ENCODE measurements at regions not wholly inside any gene's neighbourhood (a gene's known extent, or its start where the extent isn't known, plus 50 kb on each side); places are given as distances from the start of the nearest gene placed in this dataset.

DNA sequence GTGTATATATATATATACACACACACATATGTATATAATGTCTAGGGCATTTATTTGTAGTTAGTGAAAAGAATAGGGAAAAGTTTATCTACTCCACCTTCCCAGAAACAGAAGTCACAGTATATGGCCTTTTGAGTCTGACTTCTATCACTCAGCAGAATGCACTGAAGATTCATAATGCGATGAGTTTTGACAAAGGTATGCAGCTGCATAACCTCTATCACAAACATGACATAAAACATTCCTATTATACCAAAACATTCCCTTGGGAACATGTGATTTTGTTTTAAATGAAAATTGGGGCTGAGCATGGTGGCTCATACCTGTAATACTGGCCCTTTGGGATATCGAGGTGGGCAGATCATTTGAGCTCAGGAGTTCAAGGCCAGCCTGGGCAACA is 137.3 kb upstream of the EEPD1 start:
- H3K9me3 ChIP-seq (replicated peaks; ENCODE audit: control insufficient read depth, insufficient read depth, low read length), result no peaks in the 10 kb centered on the region
- TF ChIP-seq EZH2 (IDR thresholded peaks at IDR 0.05; ENCODE audit: borderline replicate concordance, low read depth, low read length, severe bottlenecking) (no peak), POLR2AphosphoS5 (IDR thresholded peaks at IDR 0.05; ENCODE audit: insufficient read depth, low read depth, low read length) (no peak), GATA2 (IDR thresholded peaks at IDR 0.05; ENCODE audit: insufficient read depth, insufficient read length, low read depth, low read length) (no peak)
- TF ChIP-seq, protein P1, sequence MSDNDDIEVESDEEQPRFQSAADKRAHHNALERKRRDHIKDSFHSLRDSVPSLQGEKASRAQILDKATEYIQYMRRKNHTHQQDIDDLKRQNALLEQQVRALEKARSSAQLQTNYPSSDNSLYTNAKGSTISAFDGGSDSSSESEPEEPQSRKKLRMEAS (IDR thresholded peaks at IDR 0.05; ENCODE audit: insufficient read depth, insufficient read length), result no peak
- no peak overlapping the region for H3K27ac ChIP-seq (ENCODE audit: insufficient read depth, low read depth, low read length)
- no peaks in the 10 kb centered on the region for H3K9me1 ChIP-seq (replicated peaks; ENCODE audit: control insufficient read depth, extremely low read depth, insufficient read depth, low read length)
- H3K4me2 ChIP-seq (ENCODE audit: insufficient read depth, low read length), result no peak overlapping the region
- no TSS peak for BruUV-seq (replicated peaks)
- H3K4me3 ChIP-seq (replicated peaks in 1 of 3; ENCODE audit: insufficient read depth in 1 of 3, low read depth in 1 of 3, low read length in 3 of 3), result no peak overlapping the region
- CTCF ChIA-PET, result interaction anchor here (1.2 kb wide), 1 partner anchor 30 kb away, joined by 3 read pairs; no protein-coding TSS in a partner anchor
- H3K9ac ChIP-seq (replicated peaks; ENCODE audit: extremely low read depth, insufficient read depth, low read length), result no peak overlapping the region
- dilution Hi-C loops (cut with MboI; ENCODE audit: extremely low pct_ligation_motif_present, low sequenced_read_pairs), result no loop called here
- no peaks in the 10 kb centered on the region for H3K4me1 ChIP-seq (ENCODE audit: control insufficient read depth, extremely low read depth, insufficient read depth, low read length)
- no peak overlapping the region for H2AFZ ChIP-seq (ENCODE audit: low read depth, low read length)
- POLR2A ChIA-PET, result no interaction called here
- H3K27me3 ChIP-seq (ENCODE audit: control insufficient read depth in 2 of 2, insufficient read depth in 2 of 2, low read length in 2 of 2), result no peaks in the 10 kb centered on the region
- no peaks in the 10 kb centered on the region for H3K36me3 ChIP-seq (ENCODE audit: control insufficient read depth in 2 of 2, extremely low read depth in 1 of 2, insufficient read depth in 2 of 2, low read length in 2 of 2)
- intact Hi-C loops (cut with micrococcal nuclease), result no loop called here
- FAIRE-seq (no peak), DNase-seq (ENCODE audit: low read depth, low spot score) (no peak)
- H3K79me2 ChIP-seq (ENCODE audit: control insufficient read depth, insufficient read depth, low read length), result no peaks in the 10 kb centered on the region
- H4K20me1 ChIP-seq (replicated peaks; ENCODE audit: control insufficient read depth, extremely low read depth, insufficient read depth, low read length), result no peaks in the 10 kb centered on the region

DNA sequence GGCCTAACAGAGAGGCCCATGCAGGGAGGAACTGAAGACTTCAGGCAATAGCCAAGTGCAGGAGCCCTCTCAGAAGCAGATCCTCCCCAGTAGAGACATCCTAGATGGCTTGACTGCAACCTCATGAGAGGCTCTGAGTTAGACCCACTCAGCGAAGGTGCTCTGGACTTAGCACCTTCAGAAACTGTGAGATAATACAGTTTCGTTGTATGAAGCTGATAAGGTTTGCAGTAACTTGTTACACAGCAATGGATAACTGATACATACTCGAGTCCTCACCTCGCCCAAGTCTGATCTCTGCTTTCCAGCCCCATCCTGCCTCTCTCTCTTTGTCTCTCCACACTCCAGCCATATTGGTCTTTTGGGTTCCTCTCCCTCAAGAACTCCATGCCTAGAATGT is 136.4 kb upstream of the EEPD1 start:
- FAIRE-seq (no peak), DNase-seq (ENCODE audit: low read depth, low spot score) (no peak)
- ChIA-PET POLR2A (no interaction called here), CTCF (no interaction called here)
- no peak overlapping the region for H2AFZ ChIP-seq (ENCODE audit: low read depth, low read length)
- H3K4me3 ChIP-seq (replicated peaks in 1 of 3; ENCODE audit: insufficient read depth in 1 of 3, low read depth in 1 of 3, low read length in 3 of 3), result no peak overlapping the region
- no peaks in the 10 kb centered on the region for H3K79me2 ChIP-seq (ENCODE audit: control insufficient read depth, insufficient read depth, low read length)
- BruUV-seq (replicated peaks), result no TSS peak
- no peaks in the 10 kb centered on the region for H3K27me3 ChIP-seq (ENCODE audit: control insufficient read depth in 2 of 2, insufficient read depth in 2 of 2, low read length in 2 of 2)
- H3K9ac ChIP-seq (replicated peaks; ENCODE audit: extremely low read depth, insufficient read depth, low read length), result no peak overlapping the region
- H3K36me3 ChIP-seq (ENCODE audit: control insufficient read depth in 2 of 2, extremely low read depth in 1 of 2, insufficient read depth in 2 of 2, low read length in 2 of 2), result no peaks in the 10 kb centered on the region
- H3K9me1 ChIP-seq (replicated peaks; ENCODE audit: control insufficient read depth, extremely low read depth, insufficient read depth, low read length), result no peaks in the 10 kb centered on the region
- H3K27ac ChIP-seq (ENCODE audit: insufficient read depth, low read depth, low read length), result no peak overlapping the region
- H3K9me3 ChIP-seq (replicated peaks; ENCODE audit: control insufficient read depth, insufficient read depth, low read length), result no peaks in the 10 kb centered on the region
- no peaks in the 10 kb centered on the region for H3K4me1 ChIP-seq (ENCODE audit: control insufficient read depth, extremely low read depth, insufficient read depth, low read length)
- H4K20me1 ChIP-seq (replicated peaks; ENCODE audit: control insufficient read depth, extremely low read depth, insufficient read depth, low read length), result no peaks in the 10 kb centered on the region
- no peak for TF ChIP-seq FOS (IDR thresholded peaks at IDR 0.05; ENCODE audit: borderline replicate concordance, insufficient read depth, low read length)
- TF ChIP-seq JUN (IDR thresholded peaks at IDR 0.05; ENCODE audit: borderline replicate concordance, insufficient read depth, insufficient read length, low read depth), result no peak
- TF ChIP-seq, protein P1 (IDR thresholded peaks at IDR 0.05; ENCODE audit: insufficient read depth, insufficient read length), result no peak
- no peak for TF ChIP-seq POLR2AphosphoS5 (IDR thresholded peaks at IDR 0.05; ENCODE audit: insufficient read depth, low read depth, low read length)
- no peak for TF ChIP-seq MYC (IDR thresholded peaks at IDR 0.05; ENCODE audit: low read depth, low read length)
- TF ChIP-seq GATA2 (IDR thresholded peaks at IDR 0.05; ENCODE audit: insufficient read depth, insufficient read length, low read depth, low read length), result no peak
- TF ChIP-seq POLR2A (IDR thresholded peaks at IDR 0.05; ENCODE audit: low read depth, low read length), result no peak
- TF ChIP-seq, protein P2, sequence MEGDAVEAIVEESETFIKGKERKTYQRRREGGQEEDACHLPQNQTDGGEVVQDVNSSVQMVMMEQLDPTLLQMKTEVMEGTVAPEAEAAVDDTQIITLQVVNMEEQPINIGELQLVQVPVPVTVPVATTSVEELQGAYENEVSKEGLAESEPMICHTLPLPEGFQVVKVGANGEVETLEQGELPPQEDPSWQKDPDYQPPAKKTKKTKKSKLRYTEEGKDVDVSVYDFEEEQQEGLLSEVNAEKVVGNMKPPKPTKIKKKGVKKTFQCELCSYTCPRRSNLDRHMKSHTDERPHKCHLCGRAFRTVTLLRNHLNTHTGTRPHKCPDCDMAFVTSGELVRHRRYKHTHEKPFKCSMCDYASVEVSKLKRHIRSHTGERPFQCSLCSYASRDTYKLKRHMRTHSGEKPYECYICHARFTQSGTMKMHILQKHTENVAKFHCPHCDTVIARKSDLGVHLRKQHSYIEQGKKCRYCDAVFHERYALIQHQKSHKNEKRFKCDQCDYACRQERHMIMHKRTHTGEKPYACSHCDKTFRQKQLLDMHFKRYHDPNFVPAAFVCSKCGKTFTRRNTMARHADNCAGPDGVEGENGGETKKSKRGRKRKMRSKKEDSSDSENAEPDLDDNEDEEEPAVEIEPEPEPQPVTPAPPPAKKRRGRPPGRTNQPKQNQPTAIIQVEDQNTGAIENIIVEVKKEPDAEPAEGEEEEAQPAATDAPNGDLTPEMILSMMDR (IDR thresholded peaks at IDR 0.05; ENCODE audit: extremely low read depth in 1 of 2, insufficient read depth in 1 of 2, low read depth in 1 of 2, low read length in 2 of 2), result no peak
- TF ChIP-seq EZH2 (IDR thresholded peaks at IDR 0.05; ENCODE audit: borderline replicate concordance, low read depth, low read length, severe bottlenecking), result no peak
- intact Hi-C loops (cut with micrococcal nuclease), result no loop called here
- no peak overlapping the region for H3K4me2 ChIP-seq (ENCODE audit: insufficient read depth, low read length)
- dilution Hi-C loops (cut with MboI; ENCODE audit: extremely low pct_ligation_motif_present, low sequenced_read_pairs), result no loop called here

Data from endothelial cell of umbilical vein (primary cell).